EH (cell line): ENCODE measurements at regions not wholly inside any gene's neighbourhood (a gene's known extent, or its start where the extent isn't known, plus 50 kb on each side); places are given as distances from the start of the nearest gene placed in this dataset.

ENCODE experiments used
- DNase-seq: peaks from one replicate; pipeline ENCODE4 v3.0.0-alpha.2; 2015; ENCODE audit warnings: low read depth

GRCh38 chr2:15889442-15890123, 50.8 kb upstream of the MYCN start:
- no peak for DNase-seq

GRCh38 chr2:15890124-15890754, 50.1 kb upstream of the MYCN start:
- no peak for DNase-seq
